Activated CD4-positive, alpha-beta memory T cell treated with anti-CD3 and anti-CD28 coated beads for 36 hours (primary cell): ENCODE measurements at regions not wholly inside any gene's neighbourhood (a gene's known extent, or its start where the extent isn't known, plus 50 kb on each side); places are given as distances from the start of the nearest gene placed in this dataset.

Experiments
- CTCF ChIA-PET: fragments of 350-600 bp; sonication (Branson Sonifier 250); formaldehyde crosslinking; loops from one replicate; lab custom pipeline; 2021; ENCODE audit warnings: antibody characterized with exemption, inconsistent platforms; lab: Charles Lee
- POLR2A ChIA-PET: fragments of 350-600 bp; sonication (Branson Sonifier 250); formaldehyde crosslinking; loops from one replicate; lab custom pipeline; 2021; ENCODE audit warnings: antibody characterized with exemption; lab: Charles Lee
- DNase-seq: peaks from one replicate; pipeline ENCODE4 v3.0.0-alpha.2; 2020
- H3K27ac Mint-ChIP-seq: one replicate; pipeline ENCODE4 v1.8.0; 2021; ENCODE audit warnings: mixed read lengths
- H3K27me3 Mint-ChIP-seq: one replicate; pipeline ENCODE4 v1.8.0; 2021; ENCODE audit warnings: mixed read lengths
- H3K36me3 Mint-ChIP-seq: one replicate; pipeline ENCODE4 v1.8.0; 2021; ENCODE audit warnings: mixed read lengths
- H3K4me1 Mint-ChIP-seq: one replicate; pipeline ENCODE4 v1.8.0; 2021; ENCODE audit warnings: low read depth, mixed read lengths
- H3K4me3 Mint-ChIP-seq: one replicate; pipeline ENCODE4 v1.8.0; 2021; ENCODE audit warnings: mild to moderate bottlenecking, mixed read lengths
- H3K9me3 Mint-ChIP-seq: one replicate; pipeline ENCODE4 v1.8.0; 2021; ENCODE audit warnings: mixed read lengths
- intact Hi-C: fragments of 100-400 bp; cut with micrococcal nuclease; formaldehyde crosslinking; loops from one replicate; pipeline ENCODE4 v1.15.1; 2023

DNA sequence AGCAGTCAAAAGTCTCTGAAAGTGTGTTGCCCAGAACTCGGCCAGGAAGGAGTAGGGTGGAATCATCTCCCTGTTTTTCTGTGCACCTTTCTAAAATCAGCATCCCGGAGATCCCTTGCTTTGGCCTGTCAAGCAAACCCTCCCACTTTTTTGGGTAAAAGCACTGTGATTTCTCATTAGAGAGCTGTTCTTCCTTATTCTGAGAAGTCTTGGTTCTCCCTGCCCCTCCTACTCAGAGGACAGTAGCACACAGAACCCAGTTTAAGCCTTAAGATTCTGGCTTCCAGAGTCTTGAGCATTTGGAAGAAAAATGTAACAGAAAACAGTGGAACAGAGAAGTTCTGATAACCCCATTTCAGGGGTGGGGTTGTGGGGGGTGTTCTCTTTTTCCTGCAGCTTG is 52.6 kb upstream of the KATNAL1 start:
- no peak overlapping the region for H3K27ac Mint-ChIP-seq
- POLR2A ChIA-PET: no interaction called here
- no peaks in the 10 kb centered on the region for H3K9me3 Mint-ChIP-seq
- CTCF ChIA-PET: interaction anchor here (1.7 kb wide), 1 partner anchor 24 kb away, joined by 5 read pairs; no protein-coding TSS in a partner anchor
- DNase-seq: no peak
- intact Hi-C loops: no loop called here
- H3K4me1 Mint-ChIP-seq: peaks cover 3% of the 10 kb centered on the region
- no peaks in the 10 kb centered on the region for H3K27me3 Mint-ChIP-seq
- no peak overlapping the region for H3K4me3 Mint-ChIP-seq
- peaks cover 20% of the 10 kb centered on the region for H3K36me3 Mint-ChIP-seq

DNA sequence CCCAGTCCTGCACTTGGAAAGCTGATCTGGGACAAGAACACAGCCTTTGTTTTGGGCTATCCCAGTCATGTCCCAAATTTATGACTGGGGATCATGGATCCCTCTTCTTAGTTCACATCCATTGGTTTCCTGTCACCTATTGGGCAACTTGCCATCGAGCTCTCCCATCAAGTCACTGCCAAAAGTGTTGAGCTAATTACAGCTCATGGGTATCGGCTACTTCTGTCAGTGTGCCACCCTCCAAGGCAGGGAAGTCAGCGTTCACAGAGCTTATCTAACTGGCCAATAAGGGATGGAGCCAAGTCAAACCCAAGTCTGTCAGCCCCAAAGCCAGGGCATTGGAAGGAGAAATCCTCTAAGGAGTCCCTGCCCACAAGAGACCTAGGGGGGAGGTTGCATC is 53.2 kb upstream of the KATNAL1 start:
- no peak for DNase-seq
- Mint-ChIP-seq H3K4me3 (no peak overlapping the region), H3K4me1 (peaks cover 6% of the 10 kb centered on the region), H3K27me3 (no peaks in the 10 kb centered on the region), H3K27ac (no peak overlapping the region), H3K9me3 (no peaks in the 10 kb centered on the region), H3K36me3 (peaks cover 22% of the 10 kb centered on the region)
- intact Hi-C loops: no loop called here
- ChIA-PET POLR2A (no interaction called here), CTCF (interaction anchor here (1.7 kb wide), 1 partner anchor 25 kb away, joined by 5 read pairs; no protein-coding TSS in a partner anchor)

DNA sequence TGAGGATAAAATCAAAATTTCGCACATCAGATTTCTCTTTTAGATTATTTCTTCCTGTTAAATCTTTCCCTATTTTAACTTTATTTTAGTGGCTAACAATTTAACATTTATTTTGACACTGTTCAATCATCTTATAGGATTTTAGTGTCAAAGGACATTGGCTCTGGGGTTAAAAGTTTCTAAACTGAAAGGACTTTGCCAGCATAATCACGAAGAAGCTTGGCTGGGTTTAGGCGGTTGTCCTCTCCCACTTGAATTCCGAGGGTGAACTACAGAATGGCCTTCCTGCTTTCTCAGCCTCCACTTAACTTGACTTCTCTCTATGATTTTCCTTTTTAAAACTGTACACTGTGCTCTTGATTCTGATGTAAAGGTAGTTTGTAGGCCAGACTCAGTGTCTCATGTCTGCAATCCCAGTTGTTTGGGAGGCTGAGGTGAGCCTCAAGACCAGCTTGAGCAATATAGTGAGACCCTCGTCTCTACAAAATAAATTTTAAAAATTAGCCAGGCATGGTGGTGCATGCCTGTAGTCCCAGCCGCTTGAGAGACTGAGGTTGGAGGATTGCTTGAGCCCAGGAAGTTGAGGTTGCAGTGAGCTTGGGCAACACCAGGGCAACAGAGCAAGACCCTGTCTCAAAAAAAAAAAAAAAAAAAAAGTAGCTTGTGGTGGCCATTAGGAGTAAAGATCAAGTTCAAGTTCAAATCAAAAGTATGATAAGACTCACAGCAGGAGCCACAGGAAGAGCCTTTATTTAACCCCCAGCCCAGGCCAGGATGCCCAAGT is 54.8 kb upstream of the KATNAL1 start:
- no peak for DNase-seq
- Mint-ChIP-seq H3K27ac (no peak overlapping the region), H3K9me3 (no peaks in the 10 kb centered on the region), H3K4me1 (peaks cover 6% of the 10 kb centered on the region), H3K36me3 (peaks cover 28% of the 10 kb centered on the region), H3K4me3 (no peak overlapping the region), H3K27me3 (no peaks in the 10 kb centered on the region)
- ChIA-PET POLR2A (no interaction called here), CTCF (interaction anchor here (1.7 kb wide), 1 partner anchor 26 kb away, joined by 5 read pairs; no protein-coding TSS in a partner anchor)
- intact Hi-C loops: no loop called here

DNA sequence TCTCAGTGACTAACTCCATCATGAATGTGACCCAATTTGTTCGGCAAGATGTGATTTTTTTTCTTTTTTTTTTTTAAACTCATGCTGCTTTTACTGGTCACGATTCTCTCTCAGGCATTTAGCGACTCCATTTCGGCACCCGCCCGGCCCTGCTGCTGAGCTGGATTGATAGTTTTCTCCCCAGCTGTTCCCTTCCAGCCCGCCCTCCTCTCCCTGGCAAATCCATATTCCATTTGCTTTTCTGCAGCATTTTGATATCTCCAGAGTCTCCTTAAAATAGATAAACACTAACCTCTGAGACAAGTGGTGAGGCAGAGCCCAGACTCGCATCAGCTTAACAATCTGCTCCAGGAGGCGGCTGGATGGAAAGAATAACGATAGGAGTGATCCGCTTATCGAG is 55.5 kb upstream of the KATNAL1 start:
- peaks cover 6% of the 10 kb centered on the region for H3K4me1 Mint-ChIP-seq
- no peak for DNase-seq
- no peak overlapping the region for H3K27ac Mint-ChIP-seq
- H3K4me3 Mint-ChIP-seq: no peak overlapping the region
- intact Hi-C loops: no loop called here
- peaks cover 27% of the 10 kb centered on the region for H3K36me3 Mint-ChIP-seq
- CTCF ChIA-PET: no interaction called here
- H3K9me3 Mint-ChIP-seq: no peaks in the 10 kb centered on the region
- no peaks in the 10 kb centered on the region for H3K27me3 Mint-ChIP-seq
- POLR2A ChIA-PET: no interaction called here

- no peaks in the 10 kb centered on the region for H3K9me3 Mint-ChIP-seq
- H3K27me3 Mint-ChIP-seq: no peaks in the 10 kb centered on the region
- peaks cover 31% of the 10 kb centered on the region for H3K36me3 Mint-ChIP-seq
- no peak for DNase-seq
- no peak overlapping the region for H3K4me3 Mint-ChIP-seq
- no peak overlapping the region for H3K27ac Mint-ChIP-seq
- intact Hi-C loops: no loop called here
- ChIA-PET POLR2A (no interaction called here), CTCF (no interaction called here)
- H3K4me1 Mint-ChIP-seq: peaks cover 9% of the 10 kb centered on the region
Measured at GRCh38 chr13:30363725-30364124, 56.4 kb upstream of the KATNAL1 start.

DNA sequence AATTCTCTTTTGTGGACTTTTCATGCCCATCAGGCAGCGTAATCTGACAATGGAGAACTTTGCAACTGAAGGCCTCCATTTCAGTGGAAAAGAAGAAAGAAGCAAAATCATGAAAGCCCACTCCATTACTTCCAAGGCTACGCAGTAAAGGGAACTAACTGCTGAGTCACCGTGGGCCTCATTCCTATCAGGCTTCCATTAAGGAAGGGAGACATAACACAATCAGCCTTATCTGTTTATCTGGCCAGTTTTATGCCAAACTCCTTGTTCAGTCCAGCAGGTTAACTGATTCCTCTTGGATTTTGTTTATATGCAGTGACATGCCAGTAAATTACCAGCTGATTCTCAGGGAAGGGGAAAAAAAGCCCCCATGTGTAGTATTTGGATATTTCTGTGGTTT is 56.8 kb upstream of the KATNAL1 start:
- CTCF ChIA-PET: no interaction called here
- Mint-ChIP-seq H3K27me3 (no peaks in the 10 kb centered on the region), H3K4me1 (peaks cover 13% of the 10 kb centered on the region), H3K27ac (no peak overlapping the region), H3K9me3 (no peaks in the 10 kb centered on the region), H3K4me3 (no peak overlapping the region), H3K36me3 (peaks cover 35% of the 10 kb centered on the region)
- no peak for DNase-seq
- POLR2A ChIA-PET: no interaction called here
- intact Hi-C loops: no loop called here

DNA sequence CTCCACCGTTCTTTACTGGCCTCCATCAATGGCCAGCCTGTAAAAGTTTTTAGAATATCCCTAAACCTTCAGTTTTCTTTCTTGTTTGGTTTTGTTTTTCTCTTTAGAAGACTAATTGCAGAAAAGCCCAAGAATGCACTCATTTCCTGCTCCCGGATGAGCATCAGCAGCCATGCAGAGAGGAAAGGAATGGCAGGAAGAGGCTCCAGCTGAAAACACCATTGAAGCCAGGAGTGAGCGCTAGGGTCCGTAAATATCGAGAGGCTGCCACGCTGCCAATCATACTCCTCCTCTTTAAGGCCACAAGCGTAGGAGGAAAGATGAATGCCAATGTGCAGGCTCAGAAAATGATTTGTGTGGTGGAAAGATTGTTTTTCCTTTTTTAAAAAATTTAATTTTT is 57.4 kb upstream of the UBE2L5 start:
- no peak for DNase-seq
- no peaks in the 10 kb centered on the region for H3K9me3 Mint-ChIP-seq
- H3K36me3 Mint-ChIP-seq: peaks cover 37% of the 10 kb centered on the region
- no peak overlapping the region for H3K4me3 Mint-ChIP-seq
- H3K27ac Mint-ChIP-seq: no peak overlapping the region
- ChIA-PET POLR2A (no interaction called here), CTCF (no interaction called here)
- intact Hi-C loops: no loop called here
- H3K27me3 Mint-ChIP-seq: no peaks in the 10 kb centered on the region
- peaks cover 17% of the 10 kb centered on the region for H3K4me1 Mint-ChIP-seq

- peaks cover 29% of the 10 kb centered on the region for H3K4me1 Mint-ChIP-seq
- no peaks in the 10 kb centered on the region for H3K9me3 Mint-ChIP-seq
- DNase-seq: no peak
- POLR2A ChIA-PET: no interaction called here
- intact Hi-C loops: no loop called here
- H3K4me3 Mint-ChIP-seq: no peak overlapping the region
- H3K27me3 Mint-ChIP-seq: no peaks in the 10 kb centered on the region
- H3K36me3 Mint-ChIP-seq: peaks cover 39% of the 10 kb centered on the region
- CTCF ChIA-PET: interaction anchor here (0.6 to 1.2 kb wide), 2 partner anchors 110 to 595 kb away, joined by 3 read pairs; no protein-coding TSS in a partner anchor
- no peak overlapping the region for H3K27ac Mint-ChIP-seq
Measured at GRCh38 chr13:30366088-30366487, 56.2 kb upstream of the UBE2L5 start.

GRCh38 chr13:30367296-30367695 is 55.0 kb upstream of the UBE2L5 start:
- Mint-ChIP-seq H3K36me3 (peaks cover 38% of the 10 kb centered on the region), H3K9me3 (no peaks in the 10 kb centered on the region), H3K4me1 (peaks cover 41% of the 10 kb centered on the region), H3K27ac (no peak overlapping the region), H3K27me3 (no peaks in the 10 kb centered on the region), H3K4me3 (no peak overlapping the region)
- no peak for DNase-seq
- intact Hi-C loops: no loop called here
- CTCF ChIA-PET: no interaction called here
- POLR2A ChIA-PET: no interaction called here

GRCh38 chr13:30370146-30370545 is 52.1 kb upstream of the UBE2L5 start:
- Mint-ChIP-seq H3K27ac (peak overlapping the region; percentile 77), H3K9me3 (no peaks in the 10 kb centered on the region), H3K4me3 (no peak overlapping the region), H3K4me1 (peaks cover 65% of the 10 kb centered on the region), H3K36me3 (peaks cover 33% of the 10 kb centered on the region), H3K27me3 (no peaks in the 10 kb centered on the region)
- ChIA-PET CTCF (no interaction called here), POLR2A (interaction anchor here (1.3 kb wide), 1 partner anchor 25 kb away, joined by 4 read pairs; no protein-coding TSS in a partner anchor)
- no peak for DNase-seq
- intact Hi-C loops: loop anchor here (5.0 to 10.0 kb wide), 2 partner anchors 425 to 433 kb away; no protein-coding TSS in a partner anchor

- Mint-ChIP-seq H3K27me3 (no peaks in the 10 kb centered on the region), H3K4me3 (peak overlapping the region; percentile 55), H3K4me1 (peaks cover 71% of the 10 kb centered on the region), H3K9me3 (no peaks in the 10 kb centered on the region), H3K27ac (peak overlapping the region; percentile 82), H3K36me3 (peaks cover 27% of the 10 kb centered on the region)
- intact Hi-C loops: loop anchor here (1.0 to 10.0 kb wide), 5 partner anchors 24 to 674 kb away; no protein-coding TSS in a partner anchor
- DNase-seq: no peak
- POLR2A ChIA-PET: interaction anchor here (0.8 to 2.1 kb wide), 5 partner anchors 18 to 225 kb away, joined by 3 to 6 read pairs (median 4); no protein-coding TSS in a partner anchor
- CTCF ChIA-PET: interaction anchor here (1.9 kb wide), 1 partner anchor 24 kb away, joined by 10 read pairs; no protein-coding TSS in a partner anchor
Measured at GRCh38 chr13:30370916-30371521, 51.3 kb upstream of the UBE2L5 start.

- POLR2A ChIA-PET: interaction anchor here (0.8 to 2.1 kb wide), 7 partner anchors 17 to 246 kb away, joined by 3 to 6 read pairs (median 4); partner anchors contain the start of gene USPL1
- peaks cover 26% of the 10 kb centered on the region for H3K36me3 Mint-ChIP-seq
Measured at GRCh38 chr13:30371649-30372265, 50.5 kb upstream of the UBE2L5 start.

More at GRCh38 chr13:30371649-30372265, 50.5 kb upstream of the UBE2L5 start:
- CTCF ChIA-PET: interaction anchor here (0.8 to 1.9 kb wide), 4 partner anchors 11 to 257 kb away, joined by 3 to 10 read pairs (median 4); no protein-coding TSS in a partner anchor
- peak; percentile 84 for DNase-seq
- Mint-ChIP-seq H3K9me3 (no peaks in the 10 kb centered on the region), H3K27ac (peak overlapping the region; percentile 82), H3K4me3 (peak overlapping the region; percentile 55), H3K27me3 (no peaks in the 10 kb centered on the region), H3K4me1 (peaks cover 79% of the 10 kb centered on the region)
- intact Hi-C loops: loop anchor here (1.0 to 10.0 kb wide), 9 partner anchors 24 to 674 kb away; partner anchors contain the start of gene UBE2L5
